ENCODE measurements at regions not wholly inside any gene's neighbourhood (a gene's known extent, or its start where the extent isn't known, plus 50 kb on each side); places are given as distances from the start of the nearest gene placed in this dataset.

DNA sequence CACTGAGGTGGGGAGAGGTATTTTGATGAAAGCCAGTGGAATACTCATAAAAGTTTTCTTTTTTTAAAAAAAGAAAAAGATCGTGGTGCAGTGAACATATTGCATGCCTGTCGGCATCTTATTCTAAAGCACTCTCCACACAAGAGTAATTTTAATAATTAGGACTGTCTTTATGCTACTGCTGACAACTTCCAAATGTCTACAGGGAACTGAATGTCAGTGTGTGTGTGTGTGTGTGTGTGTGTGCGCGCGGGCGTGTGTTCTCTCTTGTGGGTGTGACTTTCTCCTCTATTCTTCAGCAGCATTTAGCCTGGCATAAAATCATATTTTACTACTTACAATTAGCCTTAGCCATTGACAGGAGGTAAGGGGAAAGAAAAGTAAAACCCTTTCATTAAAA lies 268.5 kb downstream of the C3orf38 start:
- POLR2A ChIA-PET (ENCODE audit: partially characterized antibody), result interaction anchor here (0.7 kb wide), 1 partner anchor 13 kb away, joined by 3 read pairs; no protein-coding TSS in a partner anchor
- TF ChIP-seq EZH2 (IDR thresholded peaks at IDR 0.05; ENCODE audit: low read depth, low read length, severe bottlenecking), result no peak
- no peak for TF ChIP-seq TAF7 (optimal IDR thresholded peaks at IDR 0.05; ENCODE audit: borderline replicate concordance, low read depth, low read length)
- no peak for TF ChIP-seq HDAC2 (IDR thresholded peaks at IDR 0.05; ENCODE audit: borderline replicate concordance in 1 of 2, low read depth in 2 of 2, low read length in 2 of 2)
- no peak for TF ChIP-seq GTF2F1 (IDR thresholded peaks at IDR 0.05; ENCODE audit: borderline replicate concordance, low read depth, low read length)
- TF ChIP-seq, protein P1, sequence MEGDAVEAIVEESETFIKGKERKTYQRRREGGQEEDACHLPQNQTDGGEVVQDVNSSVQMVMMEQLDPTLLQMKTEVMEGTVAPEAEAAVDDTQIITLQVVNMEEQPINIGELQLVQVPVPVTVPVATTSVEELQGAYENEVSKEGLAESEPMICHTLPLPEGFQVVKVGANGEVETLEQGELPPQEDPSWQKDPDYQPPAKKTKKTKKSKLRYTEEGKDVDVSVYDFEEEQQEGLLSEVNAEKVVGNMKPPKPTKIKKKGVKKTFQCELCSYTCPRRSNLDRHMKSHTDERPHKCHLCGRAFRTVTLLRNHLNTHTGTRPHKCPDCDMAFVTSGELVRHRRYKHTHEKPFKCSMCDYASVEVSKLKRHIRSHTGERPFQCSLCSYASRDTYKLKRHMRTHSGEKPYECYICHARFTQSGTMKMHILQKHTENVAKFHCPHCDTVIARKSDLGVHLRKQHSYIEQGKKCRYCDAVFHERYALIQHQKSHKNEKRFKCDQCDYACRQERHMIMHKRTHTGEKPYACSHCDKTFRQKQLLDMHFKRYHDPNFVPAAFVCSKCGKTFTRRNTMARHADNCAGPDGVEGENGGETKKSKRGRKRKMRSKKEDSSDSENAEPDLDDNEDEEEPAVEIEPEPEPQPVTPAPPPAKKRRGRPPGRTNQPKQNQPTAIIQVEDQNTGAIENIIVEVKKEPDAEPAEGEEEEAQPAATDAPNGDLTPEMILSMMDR (IDR thresholded peaks at IDR 0.05; ENCODE audit: control extremely low read depth in 1 of 3, insufficient read depth in 1 of 3, low read depth in 1 of 3, low read length in 3 of 3), result no peak
- no peak for TF ChIP-seq PHF8 (conservative IDR thresholded peaks at IDR 0.05; ENCODE audit: low read depth, low read length)
- TF ChIP-seq JUND (IDR thresholded peaks at IDR 0.05; ENCODE audit: low read length), result no peak
- no peak for TF ChIP-seq MAFK (IDR thresholded peaks at IDR 0.05; ENCODE audit: low read depth, low read length)
- no peak for TF ChIP-seq SIN3A (conservative IDR thresholded peaks at IDR 0.05 in 1 of 2, IDR thresholded peaks at IDR 0.05 in 1 of 2; ENCODE audit: low read depth in 1 of 2, low read length in 2 of 2)
- TF ChIP-seq, protein P2, sequence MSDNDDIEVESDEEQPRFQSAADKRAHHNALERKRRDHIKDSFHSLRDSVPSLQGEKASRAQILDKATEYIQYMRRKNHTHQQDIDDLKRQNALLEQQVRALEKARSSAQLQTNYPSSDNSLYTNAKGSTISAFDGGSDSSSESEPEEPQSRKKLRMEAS (IDR thresholded peaks at IDR 0.05), result no peak
- TF ChIP-seq CHD2 (IDR thresholded peaks at IDR 0.05; ENCODE audit: low read length), result no peak

More for the DNA sequence above, 268.5 kb downstream of the C3orf38 start:
- Histone ChIP-seq H3K79me2 (ENCODE audit: control insufficient read depth in 1 of 2, insufficient read depth in 2 of 2, low read length in 2 of 2) (no peaks in the 10 kb centered on the region), H3K4me3 (ENCODE audit: extremely low read depth in 1 of 4, insufficient read depth in 2 of 4, low read depth in 3 of 4, low read length in 4 of 4) (no peak overlapping the region), H3K4me2 (ENCODE audit: insufficient read depth in 1 of 2, low read depth in 2 of 2, low read length in 2 of 2) (no peak overlapping the region), H3K36me3 (ENCODE audit: control insufficient read depth in 2 of 4, insufficient read depth in 4 of 4, low read length in 3 of 4) (no peaks in the 10 kb centered on the region), H2BK5ac (ENCODE audit: low read depth, low read length) (no peak overlapping the region), H3K4me1 (replicated peaks in 1 of 4; ENCODE audit: control insufficient read depth in 3 of 4, insufficient read depth in 4 of 4, low read length in 3 of 4) (no peaks in the 10 kb centered on the region), H3K27ac (ENCODE audit: low read depth, low read length) (no peak overlapping the region), H3K23me2 (ENCODE audit: low read depth, low read length) (no peaks in the 10 kb centered on the region; the same call in 1 of the 2 replicates), H2BK120ac (replicated peaks; ENCODE audit: low read depth, low read length) (no peak overlapping the region), H3K23ac (ENCODE audit: insufficient read length) (no peak overlapping the region), H2AK5ac (ENCODE audit: low read depth, low read length) (no peak overlapping the region), H3K27me3 (replicated peaks in 1 of 4; ENCODE audit: control insufficient read depth in 3 of 4, extremely low read depth in 1 of 4, insufficient read depth in 3 of 4, low read length in 3 of 4) (no peaks in the 10 kb centered on the region), H3K56ac (replicated peaks; ENCODE audit: insufficient read length, low read depth, low read length) (no peak overlapping the region), H2BK12ac (ENCODE audit: low read depth, low read length) (no peak overlapping the region), H3K18ac (ENCODE audit: extremely low read depth, low read length) (no peak overlapping the region), H3K4ac (replicated peaks; ENCODE audit: insufficient read length, low read depth, low read length) (no peak overlapping the region), H4K20me1 (replicated peaks in 1 of 2; ENCODE audit: control insufficient read depth in 1 of 2, insufficient read depth in 2 of 2, low read length in 2 of 2) (no peaks in the 10 kb centered on the region), H2BK20ac (ENCODE audit: low read length) (no peak overlapping the region), H4K91ac (replicated peaks; ENCODE audit: insufficient read length, low read length) (no peak overlapping the region), H3K9me3 (ENCODE audit: insufficient read depth in 2 of 2, low read depth in 1 of 2, low read length in 1 of 2) (no peaks in the 10 kb centered on the region), H2AFZ (ENCODE audit: low read length) (no peak overlapping the region), H4K8ac (ENCODE audit: extremely low read depth, insufficient read depth, low read length) (no peak overlapping the region), H4K5ac (ENCODE audit: insufficient read length, low read depth, low read length) (no peak overlapping the region), H2BK15ac (ENCODE audit: low read length) (no peak overlapping the region), H3K14ac (ENCODE audit: insufficient read length) (no peak overlapping the region), H3K79me1 (ENCODE audit: low read depth, low read length) (no peaks in the 10 kb centered on the region), H3K9ac (replicated peaks in 1 of 4; ENCODE audit: extremely low read depth in 1 of 4, low read depth in 3 of 4, low read length in 3 of 4) (no peak overlapping the region)
- DNase-seq (ENCODE audit: low read depth in 1 of 2, low spot score in 2 of 2), result no peak
- no peak for FAIRE-seq
- 84% methylated on average over 6 of the region's 6 CpGs; no CpG with 5 or more reads in 1 of the 2 experiments for WGBS, 2 experiments (ENCODE audit: extremely low coverage in 1 of 2, insufficient coverage in 1 of 2, insufficient read length in 1 of 2, insufficient replicate concordance in 2 of 2, low coverage in 1 of 2, low lambda C conversion rate in 2 of 2, missing lambda C conversion rate in 1 of 2)
- CTCF ChIA-PET (ENCODE audit: partially characterized antibody), result interaction anchor here (0.6 kb wide), 1 partner anchor 128 kb away, joined by 3 read pairs; no protein-coding TSS in a partner anchor

All from H1 (cell line).